ENCODE measurements at regions not wholly inside any gene's neighbourhood (a gene's known extent, or its start where the extent isn't known, plus 50 kb on each side); places are given as distances from the start of the nearest gene placed in this dataset.
A peak's percentile ranks its signal among the peaks of the same experiment; 100 is the strongest.

DNA sequence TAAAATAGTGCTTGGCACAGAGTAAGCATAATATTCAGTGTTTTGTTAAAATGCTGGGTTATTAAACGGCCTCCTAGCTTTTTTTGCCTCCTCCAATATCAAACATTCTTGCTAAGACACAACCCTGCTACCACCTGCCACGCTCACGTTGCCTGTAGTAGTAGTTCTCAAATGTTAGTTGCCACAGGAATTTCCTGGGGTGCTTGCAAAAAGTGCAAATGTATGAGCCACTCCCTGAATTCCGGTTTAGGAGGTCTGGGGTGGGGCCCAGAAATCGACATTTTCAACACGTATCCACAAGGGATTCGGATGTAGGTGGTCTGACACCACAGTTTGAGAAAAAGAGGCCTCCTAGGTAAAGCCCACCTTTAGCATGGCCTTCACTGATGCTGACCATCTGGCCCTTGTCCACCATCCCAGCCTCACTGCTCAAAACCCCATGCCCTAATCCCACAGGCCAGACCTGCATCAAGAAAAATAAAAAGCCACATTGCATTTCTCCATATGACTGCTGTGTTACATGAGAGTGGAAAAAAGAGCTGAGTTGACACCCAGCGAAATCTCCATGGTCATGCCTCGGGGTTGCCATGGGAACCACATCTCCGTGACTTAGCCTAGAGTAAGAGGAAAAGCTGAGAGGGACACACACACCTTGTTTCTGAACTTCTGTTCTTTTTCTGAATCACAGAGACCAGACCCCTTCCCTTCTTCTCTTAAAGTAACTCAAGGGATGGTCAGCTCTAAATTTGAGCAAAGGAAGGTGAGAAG lies 116.4 kb upstream of the HES1 start:
- TF ChIP-seq POLR2A (IDR thresholded peaks at IDR 0.05; ENCODE audit: extremely low read depth, insufficient read length) (no peak), MYC (IDR thresholded peaks at IDR 0.05; ENCODE audit: low read depth, low read length) (no peak)
- TF ChIP-seq, protein P1, sequence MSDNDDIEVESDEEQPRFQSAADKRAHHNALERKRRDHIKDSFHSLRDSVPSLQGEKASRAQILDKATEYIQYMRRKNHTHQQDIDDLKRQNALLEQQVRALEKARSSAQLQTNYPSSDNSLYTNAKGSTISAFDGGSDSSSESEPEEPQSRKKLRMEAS (IDR thresholded peaks at IDR 0.05; ENCODE audit: low read depth, low read length) = no peak
- TF ChIP-seq, protein P2, sequence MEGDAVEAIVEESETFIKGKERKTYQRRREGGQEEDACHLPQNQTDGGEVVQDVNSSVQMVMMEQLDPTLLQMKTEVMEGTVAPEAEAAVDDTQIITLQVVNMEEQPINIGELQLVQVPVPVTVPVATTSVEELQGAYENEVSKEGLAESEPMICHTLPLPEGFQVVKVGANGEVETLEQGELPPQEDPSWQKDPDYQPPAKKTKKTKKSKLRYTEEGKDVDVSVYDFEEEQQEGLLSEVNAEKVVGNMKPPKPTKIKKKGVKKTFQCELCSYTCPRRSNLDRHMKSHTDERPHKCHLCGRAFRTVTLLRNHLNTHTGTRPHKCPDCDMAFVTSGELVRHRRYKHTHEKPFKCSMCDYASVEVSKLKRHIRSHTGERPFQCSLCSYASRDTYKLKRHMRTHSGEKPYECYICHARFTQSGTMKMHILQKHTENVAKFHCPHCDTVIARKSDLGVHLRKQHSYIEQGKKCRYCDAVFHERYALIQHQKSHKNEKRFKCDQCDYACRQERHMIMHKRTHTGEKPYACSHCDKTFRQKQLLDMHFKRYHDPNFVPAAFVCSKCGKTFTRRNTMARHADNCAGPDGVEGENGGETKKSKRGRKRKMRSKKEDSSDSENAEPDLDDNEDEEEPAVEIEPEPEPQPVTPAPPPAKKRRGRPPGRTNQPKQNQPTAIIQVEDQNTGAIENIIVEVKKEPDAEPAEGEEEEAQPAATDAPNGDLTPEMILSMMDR (IDR thresholded peaks at IDR 0.05; ENCODE audit: low read depth, low read length) = no peak
- DNase-seq (ENCODE audit: low read depth) = no peak
- no peak overlapping the region for H3K4me3 ChIP-seq (ENCODE audit: low read depth, low read length)

DNA sequence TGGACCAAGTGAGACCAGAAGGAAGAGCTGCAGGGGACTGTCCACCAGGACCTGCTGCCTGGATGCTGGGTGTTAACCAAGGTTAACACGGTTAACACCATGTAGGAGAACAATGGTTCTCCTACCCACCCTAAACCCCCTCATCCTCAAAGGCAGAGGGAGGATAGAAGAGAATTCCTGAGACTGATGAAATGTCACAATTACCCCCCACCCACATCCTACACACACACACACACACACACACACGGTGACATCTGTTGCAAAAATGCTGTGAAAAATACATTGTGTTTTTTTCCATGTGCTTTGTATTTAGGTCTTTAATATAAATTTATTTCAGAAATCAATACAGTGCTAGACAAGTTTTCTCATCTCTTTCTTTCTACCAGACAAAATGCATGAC lies 113.9 kb upstream of the HES1 start:
- DNase-seq (ENCODE audit: low read depth) = no peak
- H3K4me3 ChIP-seq (ENCODE audit: low read depth, low read length) = no peak overlapping the region
- TF ChIP-seq MYC (IDR thresholded peaks at IDR 0.05; ENCODE audit: low read depth, low read length) (no peak), POLR2A (IDR thresholded peaks at IDR 0.05; ENCODE audit: extremely low read depth, insufficient read length) (no peak)
- TF ChIP-seq, protein P1 (IDR thresholded peaks at IDR 0.05; ENCODE audit: low read depth, low read length) = no peak

DNA sequence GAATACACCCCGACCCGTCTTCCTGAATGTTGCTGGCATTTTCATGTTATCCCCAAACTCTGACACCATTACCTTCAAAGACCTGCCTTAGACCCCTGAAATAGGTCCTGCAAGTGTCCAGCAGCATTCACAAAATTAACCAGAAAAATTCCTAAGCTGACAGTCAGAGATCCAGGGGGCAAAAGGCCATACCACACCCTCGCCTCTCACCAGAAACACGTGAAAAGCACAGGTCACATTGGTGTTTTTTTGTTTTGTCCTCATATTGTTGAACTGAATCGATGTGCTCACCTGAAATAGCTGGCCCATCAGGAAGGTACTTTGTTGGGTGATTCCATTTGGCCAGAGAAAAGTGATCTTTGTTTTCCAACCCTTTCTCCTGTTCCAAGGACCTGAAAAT lies 113.1 kb upstream of the HES1 start:
- H3K4me3 ChIP-seq (ENCODE audit: low read depth, low read length) = no peak overlapping the region
- TF ChIP-seq, protein P2 (IDR thresholded peaks at IDR 0.05; ENCODE audit: low read depth, low read length) = no peak
- TF ChIP-seq, protein P1 (IDR thresholded peaks at IDR 0.05; ENCODE audit: low read depth, low read length) = no peak
- TF ChIP-seq POLR2A (IDR thresholded peaks at IDR 0.05; ENCODE audit: extremely low read depth, insufficient read length) (no peak), MYC (IDR thresholded peaks at IDR 0.05; ENCODE audit: low read depth, low read length) (no peak)

DNA sequence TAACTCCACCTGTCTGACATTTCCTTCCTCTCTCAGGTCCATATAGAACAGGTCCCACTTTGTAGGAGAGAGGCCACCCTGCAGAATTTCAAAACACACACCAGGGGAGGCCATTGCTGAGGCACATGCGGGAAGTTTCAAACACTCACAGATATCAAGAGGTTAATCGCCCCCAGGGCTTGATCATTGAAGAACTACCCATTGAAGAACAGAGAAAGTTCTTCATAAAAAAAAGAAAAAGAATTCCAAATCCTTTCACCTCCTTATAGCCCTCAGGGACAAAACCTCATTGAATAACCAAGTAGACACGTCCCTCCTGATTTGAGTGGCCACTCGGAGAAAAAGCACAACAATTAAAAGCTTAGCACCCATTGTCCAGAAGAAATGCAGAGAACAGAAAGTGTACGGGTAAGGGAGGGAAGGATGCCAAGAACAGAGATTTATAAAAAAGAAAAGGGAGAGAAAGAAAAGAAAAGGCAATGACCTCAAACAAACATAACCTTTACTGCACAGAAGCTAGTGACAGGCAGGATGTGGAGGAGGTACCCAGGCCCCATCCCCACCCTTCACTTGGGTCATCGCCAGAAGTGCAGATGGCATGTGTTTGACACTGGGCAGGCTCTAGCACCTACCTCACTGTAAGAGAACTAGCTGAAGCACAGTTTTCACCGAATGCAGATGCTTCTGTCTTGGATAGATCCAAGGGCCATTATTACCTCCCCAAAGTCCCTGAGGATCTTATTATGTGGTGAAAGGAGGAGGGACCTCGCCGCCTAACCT lies 112.3 kb upstream of the HES1 start:
- DNase-seq (ENCODE audit: low read depth) = peak; percentile 49
- TF ChIP-seq, protein P1 (IDR thresholded peaks at IDR 0.05; ENCODE audit: low read depth, low read length) = 0 out of 2 replicates have a peak, but pooled peaks have one; percentile 15
- TF ChIP-seq, protein P2 (IDR thresholded peaks at IDR 0.05; ENCODE audit: low read depth, low read length) = no peak
- H3K4me3 ChIP-seq (ENCODE audit: low read depth, low read length) = no peak overlapping the region

More for the DNA sequence above, 113.1 kb upstream of the HES1 start:
- DNase-seq (ENCODE audit: low read depth) = no peak

DNA sequence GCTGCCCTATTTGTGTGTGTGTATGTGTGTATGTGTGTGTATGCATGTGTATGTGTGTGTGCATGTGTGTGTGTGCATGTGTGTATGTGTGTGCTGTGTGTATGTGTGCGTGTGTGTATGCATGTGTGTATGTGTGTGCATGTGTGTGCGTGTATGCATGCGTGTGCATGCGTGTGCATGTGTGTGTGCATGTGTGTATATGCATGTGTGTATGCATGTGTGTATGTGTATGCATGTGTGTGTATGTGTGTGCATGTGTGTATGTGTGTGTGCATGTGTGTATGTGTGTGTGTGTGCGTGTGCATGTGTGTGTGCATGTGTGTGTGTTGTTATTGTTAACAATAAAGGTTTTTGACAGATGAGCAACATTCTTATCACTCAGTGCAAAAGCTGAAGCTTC lies 110.8 kb upstream of the HES1 start:
- TF ChIP-seq, protein P1 (IDR thresholded peaks at IDR 0.05; ENCODE audit: low read depth, low read length) = no peak
- TF ChIP-seq, protein P2 (IDR thresholded peaks at IDR 0.05; ENCODE audit: low read depth, low read length) = no peak
- TF ChIP-seq POLR2A (IDR thresholded peaks at IDR 0.05; ENCODE audit: extremely low read depth, insufficient read length) (no peak), MYC (IDR thresholded peaks at IDR 0.05; ENCODE audit: low read depth, low read length) (no peak)
- DNase-seq (ENCODE audit: low read depth) = no peak
- no peak overlapping the region for H3K4me3 ChIP-seq (ENCODE audit: low read depth, low read length)

DNA sequence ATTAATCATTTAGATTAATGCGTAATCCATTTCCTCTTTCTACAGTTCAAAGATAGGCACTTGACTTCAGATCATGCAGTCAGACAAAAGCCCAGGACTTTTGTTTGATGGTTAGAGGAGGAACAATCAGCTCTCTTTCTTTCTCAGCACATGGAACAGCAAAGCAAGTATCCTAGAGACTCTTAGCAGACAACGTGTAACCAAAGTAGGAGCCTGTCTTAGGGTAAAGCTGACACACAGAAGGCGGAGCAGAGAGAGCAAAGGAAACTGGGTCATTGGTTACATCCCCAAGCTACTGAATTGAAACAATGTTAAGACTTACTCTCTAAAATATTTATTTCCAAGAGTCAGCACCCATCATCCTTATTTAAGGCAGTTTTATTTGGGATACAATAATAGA lies 110.0 kb upstream of the HES1 start:
- no peak overlapping the region for H3K4me3 ChIP-seq (ENCODE audit: low read depth, low read length)
- TF ChIP-seq, protein P2 (IDR thresholded peaks at IDR 0.05; ENCODE audit: low read depth, low read length) = no peak
- TF ChIP-seq POLR2A (IDR thresholded peaks at IDR 0.05; ENCODE audit: extremely low read depth, insufficient read length) (no peak), MYC (IDR thresholded peaks at IDR 0.05; ENCODE audit: low read depth, low read length) (no peak)
- TF ChIP-seq, protein P1 (IDR thresholded peaks at IDR 0.05; ENCODE audit: low read depth, low read length) = no peak
- no peak for DNase-seq (ENCODE audit: low read depth)
